ENCODE measurements at regions not wholly inside any gene's neighbourhood (a gene's known extent, or its start where the extent isn't known, plus 50 kb on each side); places are given as distances from the start of the nearest gene placed in this dataset.

- Histone ChIP-seq H3K4me2 (no peak overlapping the region), H4K20me1 (replicated peaks; ENCODE audit: insufficient read depth) (no peaks in the 10 kb centered on the region), H3K4me3 (no peak overlapping the region), H3K4me1 (ENCODE audit: insufficient read depth) (no peaks in the 10 kb centered on the region), H3K79me2 (replicated peaks; ENCODE audit: insufficient read depth) (no peaks in the 10 kb centered on the region), H3K9me2 (ENCODE audit: insufficient read depth) (no peaks in the 10 kb centered on the region), H3K27me3 (ENCODE audit: insufficient read depth) (no peaks in the 10 kb centered on the region), H3K27ac (ENCODE audit: low read depth) (no peak overlapping the region), H3F3A (replicated peaks; ENCODE audit: low read depth) (no peaks in the 10 kb centered on the region), H3K36me3 (ENCODE audit: insufficient read depth) (no peaks in the 10 kb centered on the region), H2AFZ (no peak overlapping the region)
- no peak overlapping the region for H3K27ac Mint-ChIP-seq
- H3K36me3 Mint-ChIP-seq (ENCODE audit: low read depth) = no peaks in the 10 kb centered on the region
- TF ChIP-seq ETS1 (IDR thresholded peaks at IDR 0.05) = no peak
- TF ChIP-seq EZH2phosphoT487 (IDR thresholded peaks at IDR 0.05; ENCODE audit: unreplicated experiment) = no peak
- no peak for TF ChIP-seq JUNB (IDR thresholded peaks at IDR 0.05; ENCODE audit: unreplicated experiment)
- no peak for TF ChIP-seq EZH2 (IDR thresholded peaks at IDR 0.05; ENCODE audit: low read depth, unreplicated experiment)
- TF ChIP-seq CREB1 (CRISPR knock-in tag; IDR thresholded peaks at IDR 0.05; ENCODE audit: low read depth) = no peak
- TF ChIP-seq, protein P1, sequence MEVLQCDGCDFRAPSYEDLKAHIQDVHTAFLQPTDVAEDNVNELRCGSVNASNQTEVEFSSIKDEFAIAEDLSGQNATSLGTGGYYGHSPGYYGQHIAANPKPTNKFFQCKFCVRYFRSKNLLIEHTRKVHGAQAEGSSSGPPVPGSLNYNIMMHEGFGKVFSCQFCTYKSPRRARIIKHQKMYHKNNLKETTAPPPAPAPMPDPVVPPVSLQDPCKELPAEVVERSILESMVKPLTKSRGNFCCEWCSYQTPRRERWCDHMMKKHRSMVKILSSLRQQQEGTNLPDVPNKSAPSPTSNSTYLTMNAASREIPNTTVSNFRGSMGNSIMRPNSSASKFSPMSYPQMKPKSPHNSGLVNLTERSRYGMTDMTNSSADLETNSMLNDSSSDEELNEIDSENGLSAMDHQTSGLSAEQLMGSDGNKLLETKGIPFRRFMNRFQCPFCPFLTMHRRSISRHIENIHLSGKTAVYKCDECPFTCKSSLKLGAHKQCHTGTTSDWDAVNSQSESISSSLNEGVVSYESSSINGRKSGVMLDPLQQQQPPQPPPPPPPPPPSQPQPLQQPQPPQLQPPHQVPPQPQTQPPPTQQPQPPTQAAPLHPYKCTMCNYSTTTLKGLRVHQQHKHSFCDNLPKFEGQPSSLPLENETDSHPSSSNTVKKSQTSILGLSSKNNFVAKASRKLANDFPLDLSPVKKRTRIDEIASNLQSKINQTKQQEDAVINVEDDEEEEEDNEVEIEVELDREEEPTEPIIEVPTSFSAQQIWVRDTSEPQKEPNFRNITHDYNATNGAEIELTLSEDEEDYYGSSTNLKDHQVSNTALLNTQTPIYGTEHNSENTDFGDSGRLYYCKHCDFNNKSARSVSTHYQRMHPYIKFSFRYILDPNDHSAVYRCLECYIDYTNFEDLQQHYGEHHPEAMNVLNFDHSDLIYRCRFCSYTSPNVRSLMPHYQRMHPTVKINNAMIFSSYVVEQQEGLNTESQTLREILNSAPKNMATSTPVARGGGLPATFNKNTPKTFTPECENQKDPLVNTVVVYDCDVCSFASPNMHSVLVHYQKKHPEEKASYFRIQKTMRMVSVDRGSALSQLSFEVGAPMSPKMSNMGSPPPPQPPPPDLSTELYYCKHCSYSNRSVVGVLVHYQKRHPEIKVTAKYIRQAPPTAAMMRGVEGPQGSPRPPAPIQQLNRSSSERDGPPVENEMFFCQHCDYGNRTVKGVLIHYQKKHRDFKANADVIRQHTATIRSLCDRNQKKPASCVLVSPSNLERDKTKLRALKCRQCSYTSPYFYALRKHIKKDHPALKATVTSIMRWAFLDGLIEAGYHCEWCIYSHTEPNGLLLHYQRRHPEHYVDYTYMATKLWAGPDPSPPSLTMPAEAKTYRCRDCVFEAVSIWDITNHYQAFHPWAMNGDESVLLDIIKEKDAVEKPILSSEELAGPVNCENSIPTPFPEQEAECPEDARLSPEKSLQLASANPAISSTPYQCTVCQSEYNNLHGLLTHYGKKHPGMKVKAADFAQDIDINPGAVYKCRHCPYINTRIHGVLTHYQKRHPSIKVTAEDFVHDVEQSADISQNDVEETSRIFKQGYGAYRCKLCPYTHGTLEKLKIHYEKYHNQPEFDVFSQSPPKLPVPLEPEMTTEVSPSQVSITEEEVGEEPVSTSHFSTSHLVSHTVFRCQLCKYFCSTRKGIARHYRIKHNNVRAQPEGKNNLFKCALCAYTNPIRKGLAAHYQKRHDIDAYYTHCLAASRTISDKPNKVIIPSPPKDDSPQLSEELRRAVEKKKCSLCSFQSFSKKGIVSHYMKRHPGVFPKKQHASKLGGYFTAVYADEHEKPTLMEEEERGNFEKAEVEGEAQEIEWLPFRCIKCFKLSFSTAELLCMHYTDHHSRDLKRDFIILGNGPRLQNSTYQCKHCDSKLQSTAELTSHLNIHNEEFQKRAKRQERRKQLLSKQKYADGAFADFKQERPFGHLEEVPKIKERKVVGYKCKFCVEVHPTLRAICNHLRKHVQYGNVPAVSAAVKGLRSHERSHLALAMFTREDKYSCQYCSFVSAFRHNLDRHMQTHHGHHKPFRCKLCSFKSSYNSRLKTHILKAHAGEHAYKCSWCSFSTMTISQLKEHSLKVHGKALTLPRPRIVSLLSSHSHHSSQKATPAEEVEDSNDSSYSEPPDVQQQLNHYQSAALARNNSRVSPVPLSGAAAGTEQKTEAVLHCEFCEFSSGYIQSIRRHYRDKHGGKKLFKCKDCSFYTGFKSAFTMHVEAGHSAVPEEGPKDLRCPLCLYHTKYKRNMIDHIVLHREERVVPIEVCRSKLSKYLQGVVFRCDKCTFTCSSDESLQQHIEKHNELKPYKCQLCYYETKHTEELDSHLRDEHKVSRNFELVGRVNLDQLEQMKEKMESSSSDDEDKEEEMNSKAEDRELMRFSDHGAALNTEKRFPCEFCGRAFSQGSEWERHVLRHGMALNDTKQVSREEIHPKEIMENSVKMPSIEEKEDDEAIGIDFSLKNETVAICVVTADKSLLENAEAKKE (CRISPR knock-in tag; IDR thresholded peaks at IDR 0.05) = no peak
- no peak for TF ChIP-seq POLR2AphosphoS5 (IDR thresholded peaks at IDR 0.05; ENCODE audit: low read depth)
- TF ChIP-seq, protein P2, sequence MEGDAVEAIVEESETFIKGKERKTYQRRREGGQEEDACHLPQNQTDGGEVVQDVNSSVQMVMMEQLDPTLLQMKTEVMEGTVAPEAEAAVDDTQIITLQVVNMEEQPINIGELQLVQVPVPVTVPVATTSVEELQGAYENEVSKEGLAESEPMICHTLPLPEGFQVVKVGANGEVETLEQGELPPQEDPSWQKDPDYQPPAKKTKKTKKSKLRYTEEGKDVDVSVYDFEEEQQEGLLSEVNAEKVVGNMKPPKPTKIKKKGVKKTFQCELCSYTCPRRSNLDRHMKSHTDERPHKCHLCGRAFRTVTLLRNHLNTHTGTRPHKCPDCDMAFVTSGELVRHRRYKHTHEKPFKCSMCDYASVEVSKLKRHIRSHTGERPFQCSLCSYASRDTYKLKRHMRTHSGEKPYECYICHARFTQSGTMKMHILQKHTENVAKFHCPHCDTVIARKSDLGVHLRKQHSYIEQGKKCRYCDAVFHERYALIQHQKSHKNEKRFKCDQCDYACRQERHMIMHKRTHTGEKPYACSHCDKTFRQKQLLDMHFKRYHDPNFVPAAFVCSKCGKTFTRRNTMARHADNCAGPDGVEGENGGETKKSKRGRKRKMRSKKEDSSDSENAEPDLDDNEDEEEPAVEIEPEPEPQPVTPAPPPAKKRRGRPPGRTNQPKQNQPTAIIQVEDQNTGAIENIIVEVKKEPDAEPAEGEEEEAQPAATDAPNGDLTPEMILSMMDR (conservative IDR thresholded peaks at IDR 0.05; ENCODE audit: low read depth in 2 of 2) = no peak
- TF ChIP-seq NANOG (IDR thresholded peaks at IDR 0.05; ENCODE audit: borderline replicate concordance) = no peak
- no peak for TF ChIP-seq ZNF331 (CRISPR knock-in tag; IDR thresholded peaks at IDR 0.05; ENCODE audit: low read depth)
- no peak for TF ChIP-seq REST (IDR thresholded peaks at IDR 0.05; ENCODE audit: unreplicated experiment)
- no peak for TF ChIP-seq ZNF114 (CRISPR knock-in tag; IDR thresholded peaks at IDR 0.05)
- TF ChIP-seq STAT1 (IDR thresholded peaks at IDR 0.05; ENCODE audit: unreplicated experiment) = no peak
- ATAC-seq = no peak
- H3K27me3 Mint-ChIP-seq (ENCODE audit: insufficient read depth, low read depth, poor library complexity) = peaks cover 4% of the 10 kb centered on the region
- H3K9me3 Mint-ChIP-seq = no peaks in the 10 kb centered on the region
- H3K4me3 Mint-ChIP-seq = no peak overlapping the region
- no peaks in the 10 kb centered on the region for H3K4me1 Mint-ChIP-seq
- no peak for DNase-seq (ENCODE audit: low spot score)
These were observed 81.5 kb upstream of the FOXN2 start for GRCh38 chr2:48233005-48233404.

Data from GM23338 (cell line).